IPS-18c (cell line): ENCODE measurements at regions not wholly inside any gene's neighbourhood (a gene's known extent, or its start where the extent isn't known, plus 50 kb on each side); places are given as distances from the start of the nearest gene placed in this dataset.

Experiments used
- H3K4me3 ChIP-seq: 2 replicates; pipeline ENCODE4 v1.7.0; 2013; ENCODE audit warnings: low read depth, mild to moderate bottlenecking, low read length, moderate library complexity; ENCODE audit not compliant: insufficient read depth
- H3K9me3 ChIP-seq: one replicate; pipeline ENCODE4 v1.6.1; 2013; ENCODE audit warnings: mild to moderate bottlenecking, low read length, moderate library complexity; ENCODE audit not compliant: control insufficient read depth, insufficient read depth

DNA sequence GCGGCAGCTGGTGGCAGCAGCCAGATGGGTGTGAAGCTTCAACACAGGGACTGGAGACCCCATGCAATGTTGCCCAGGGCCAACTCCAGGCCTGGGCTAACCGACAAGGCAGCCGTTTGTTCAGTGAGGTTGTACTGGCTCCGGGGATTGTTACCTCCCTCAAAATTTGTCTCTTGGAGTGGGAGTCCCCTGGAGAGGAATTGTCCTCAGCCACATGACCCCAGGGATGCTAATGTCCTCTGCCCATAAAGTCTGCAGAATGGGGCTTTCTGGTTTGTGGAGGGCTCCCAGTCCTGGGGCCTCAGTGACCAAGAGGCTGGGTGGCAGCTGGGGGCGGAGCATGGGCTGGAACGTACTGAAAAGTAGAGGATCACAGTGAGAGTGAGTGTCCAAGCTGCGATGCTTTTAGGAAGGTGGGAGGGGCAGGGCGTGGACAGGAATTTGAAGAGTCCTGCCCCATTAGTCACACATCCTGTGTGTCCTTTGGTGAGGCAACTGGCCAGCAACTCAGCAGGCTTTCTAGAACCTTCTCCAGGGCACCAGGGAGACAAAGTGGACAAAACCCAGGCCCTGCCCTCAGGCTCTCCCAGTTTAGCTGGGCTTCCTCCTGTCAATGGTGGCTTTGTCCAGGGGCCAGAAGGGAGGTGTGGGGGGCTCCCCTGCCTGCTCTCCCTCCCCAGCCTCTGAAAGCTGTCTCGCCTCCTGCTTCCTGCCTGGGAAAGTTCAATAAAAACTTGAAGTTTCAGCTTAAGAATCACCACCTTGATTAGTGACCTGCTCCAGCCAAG lies 114.0 kb downstream of the NSG2 start:
- no peak overlapping the region for H3K4me3 ChIP-seq
- H3K9me3 ChIP-seq: no peaks in the 10 kb centered on the region

DNA sequence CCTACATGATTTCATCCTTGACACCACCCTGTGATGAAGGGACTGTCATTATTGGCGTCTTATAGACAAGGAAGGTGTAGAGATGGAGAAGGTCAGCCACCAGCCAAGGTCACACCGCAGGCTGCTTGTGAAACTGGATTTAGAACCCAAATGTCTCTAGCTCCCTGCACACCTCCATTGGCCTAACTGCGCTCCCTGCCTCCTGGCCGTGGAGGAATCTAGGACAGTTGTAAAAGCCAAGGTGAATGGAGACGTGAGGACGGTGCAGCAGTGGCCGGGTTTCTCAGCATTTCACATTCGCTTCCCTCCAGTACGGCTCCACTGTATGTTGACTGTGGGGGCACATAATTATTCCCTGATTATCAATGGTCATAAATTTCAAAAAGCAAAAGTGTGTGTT lies 119.9 kb downstream of the NSG2 start:
- Histone ChIP-seq H3K4me3 (no peak overlapping the region), H3K9me3 (no peaks in the 10 kb centered on the region)

DNA sequence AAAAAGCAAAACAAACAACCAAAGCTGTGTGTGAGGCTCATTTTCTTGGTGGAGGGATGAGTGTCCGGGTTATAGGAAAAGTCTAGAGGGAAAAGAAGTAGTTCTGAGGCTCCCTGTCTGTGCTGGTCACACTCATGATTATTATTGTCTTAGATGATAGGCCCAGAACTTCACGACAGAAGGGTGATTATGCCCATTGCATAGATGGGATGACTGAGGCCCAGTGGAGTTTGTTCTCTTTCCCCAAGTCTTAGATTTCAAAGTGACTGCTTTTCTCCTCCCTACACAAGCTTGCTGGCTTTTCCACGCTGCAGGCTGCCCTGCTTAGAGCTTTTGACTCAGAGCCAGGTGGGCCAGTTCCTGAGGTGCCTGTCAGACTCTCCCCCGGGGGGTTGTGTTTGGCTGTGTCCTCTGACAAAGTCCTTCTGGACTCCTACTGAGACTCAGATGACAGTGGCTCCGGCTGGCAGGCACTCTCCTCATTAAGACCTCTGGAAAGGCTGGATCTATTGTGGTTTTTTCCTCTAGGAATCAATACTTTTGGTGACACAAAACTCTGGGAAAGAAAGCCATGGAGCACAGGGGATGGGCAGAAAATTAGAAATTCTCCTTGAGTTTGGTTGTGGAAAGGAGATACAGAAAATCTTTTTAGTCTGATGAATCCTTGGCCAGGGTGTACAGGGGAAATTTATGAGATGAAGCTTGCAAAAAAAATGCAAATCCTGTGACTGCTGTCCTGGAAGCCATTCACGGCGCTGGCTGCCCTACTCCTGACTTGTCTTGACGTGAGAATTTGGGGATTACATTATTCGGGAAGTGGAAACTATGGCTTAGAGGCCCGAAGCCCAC lies 120.9 kb downstream of the NSG2 start:
- no peak overlapping the region for H3K4me3 ChIP-seq
- no peaks in the 10 kb centered on the region for H3K9me3 ChIP-seq

DNA sequence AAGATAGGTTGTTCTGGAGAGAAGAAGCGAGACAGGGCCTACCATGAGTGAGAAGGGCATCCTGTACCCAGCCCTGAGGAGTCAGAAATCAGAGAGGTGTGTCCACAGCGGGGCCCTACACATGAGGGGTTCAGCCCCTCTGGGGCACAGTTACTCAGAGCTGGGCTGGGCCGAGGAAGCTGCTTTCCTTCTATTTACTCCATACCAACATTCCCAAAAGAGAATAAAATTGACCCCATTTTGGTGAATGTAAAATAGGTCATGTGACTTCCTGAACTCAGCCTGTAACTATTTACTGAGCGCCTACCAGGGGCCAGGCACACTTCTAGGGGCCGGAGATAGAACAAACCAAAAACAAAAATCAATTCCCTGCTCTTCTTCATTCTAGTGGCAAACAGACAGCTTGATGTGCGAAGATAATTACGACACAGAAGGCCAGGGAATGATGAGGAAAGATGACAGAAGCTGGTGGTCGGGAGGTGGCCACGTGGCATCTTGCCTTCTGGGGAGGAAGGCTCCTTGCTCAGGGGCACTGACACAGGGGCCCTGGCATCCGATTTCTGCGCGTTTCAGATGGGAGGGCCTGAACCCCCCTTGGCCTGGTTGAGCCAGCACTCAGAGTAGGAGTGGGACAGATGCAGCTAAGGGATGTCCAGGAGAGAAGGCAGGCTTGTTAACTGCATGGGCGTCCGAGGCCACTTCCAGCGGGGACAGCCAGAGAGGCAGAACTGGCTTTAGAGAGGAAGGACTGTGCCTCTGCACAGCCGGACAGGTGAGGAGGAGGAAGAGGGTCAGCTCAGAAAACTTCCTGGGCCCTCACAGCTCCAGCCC lies 121.8 kb downstream of the NSG2 start:
- Histone ChIP-seq H3K4me3 (no peak overlapping the region), H3K9me3 (no peaks in the 10 kb centered on the region)

DNA sequence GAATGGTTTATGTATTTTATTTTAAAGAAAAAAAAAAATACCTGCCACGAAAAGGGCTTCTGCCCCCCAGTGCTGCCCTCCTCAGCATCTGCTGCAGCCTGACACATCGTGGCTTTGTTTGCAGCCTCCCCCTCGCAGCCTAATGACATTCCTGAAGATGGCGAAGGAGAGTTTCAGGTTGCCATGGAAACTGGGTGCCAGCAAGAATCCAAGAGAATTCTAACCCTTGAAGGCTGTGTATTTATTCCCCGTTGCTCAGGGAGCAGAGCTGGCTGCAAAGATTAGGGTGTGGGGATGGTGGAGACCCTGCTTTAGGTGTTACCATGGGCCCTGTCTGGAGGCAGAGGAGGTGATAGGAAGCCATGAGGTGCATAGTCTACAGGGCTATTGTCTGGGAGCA lies 126.6 kb downstream of the NSG2 start:
- Histone ChIP-seq H3K4me3 (no peak overlapping the region), H3K9me3 (peaks cover 2% of the 10 kb centered on the region)

DNA sequence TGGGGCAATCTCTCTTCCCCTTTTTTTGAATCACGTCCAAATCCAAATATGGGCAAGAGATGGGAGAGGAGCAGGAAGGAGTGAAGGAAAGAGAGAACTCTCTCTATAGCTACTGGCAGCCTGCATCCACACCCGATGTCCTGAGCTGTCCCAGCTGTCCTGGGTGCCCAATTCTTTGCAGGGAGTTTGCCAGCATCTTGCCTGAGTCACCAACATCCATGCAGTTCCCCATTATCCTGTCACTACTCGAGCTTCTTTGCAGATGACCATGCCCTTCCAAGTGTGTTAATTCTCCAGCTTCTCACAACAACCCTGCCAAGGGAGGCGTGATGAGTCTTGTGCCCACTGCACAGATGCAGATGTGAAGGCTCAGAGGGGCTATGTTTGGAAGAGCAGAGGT lies 127.1 kb downstream of the NSG2 start:
- Histone ChIP-seq H3K4me3 (no peak overlapping the region), H3K9me3 (peaks cover 2% of the 10 kb centered on the region)

DNA sequence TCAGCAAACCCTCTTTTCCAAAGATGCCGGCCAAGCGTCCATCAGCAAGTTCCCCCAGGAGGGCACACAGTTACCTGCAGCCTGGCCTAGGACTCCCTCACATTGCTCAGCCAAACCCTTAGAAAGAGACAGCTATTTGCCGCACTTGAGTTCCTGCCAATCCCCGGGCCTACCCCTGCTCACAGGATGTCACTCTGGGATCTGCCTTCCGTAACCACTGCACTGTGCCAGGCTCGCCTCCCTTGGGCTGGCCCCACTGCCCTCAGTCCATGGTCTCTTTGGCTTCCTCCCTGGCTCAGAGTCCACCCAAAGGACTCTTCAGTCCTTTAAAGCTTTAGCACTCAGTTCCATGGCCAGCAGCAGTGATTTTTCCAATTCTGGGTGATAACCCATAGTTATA lies 128.3 kb downstream of the NSG2 start:
- Histone ChIP-seq H3K4me3 (no peak overlapping the region), H3K9me3 (peaks cover 2% of the 10 kb centered on the region)

DNA sequence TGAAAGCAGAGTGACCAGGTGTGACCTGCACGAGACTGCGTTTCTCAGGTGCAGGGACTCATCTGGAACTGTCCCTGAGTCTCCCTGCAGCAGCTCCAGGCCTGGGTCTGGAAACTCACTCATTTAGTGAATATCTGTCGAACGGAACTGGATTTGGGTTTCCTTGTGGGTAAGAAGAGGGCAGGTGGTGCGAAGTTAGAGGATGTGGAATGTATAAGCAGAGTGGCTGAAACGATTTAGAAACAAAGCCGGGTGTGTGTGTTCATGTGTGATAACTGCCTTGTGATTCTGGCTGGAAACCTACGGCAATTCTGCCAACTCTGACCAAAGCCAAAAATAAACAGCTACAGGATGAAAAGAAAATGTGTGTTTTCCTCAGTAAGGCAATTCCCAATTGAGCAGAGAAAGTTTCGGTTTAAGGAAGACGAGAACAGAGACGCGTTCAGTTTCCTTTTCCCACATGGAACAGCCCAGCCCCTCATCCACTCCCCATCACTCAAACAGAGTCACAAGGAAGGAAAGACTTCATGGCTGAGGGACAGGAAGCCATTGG lies 130.3 kb downstream of the NSG2 start:
- Histone ChIP-seq H3K9me3 (peaks cover 2% of the 10 kb centered on the region), H3K4me3 (no peak overlapping the region)

DNA sequence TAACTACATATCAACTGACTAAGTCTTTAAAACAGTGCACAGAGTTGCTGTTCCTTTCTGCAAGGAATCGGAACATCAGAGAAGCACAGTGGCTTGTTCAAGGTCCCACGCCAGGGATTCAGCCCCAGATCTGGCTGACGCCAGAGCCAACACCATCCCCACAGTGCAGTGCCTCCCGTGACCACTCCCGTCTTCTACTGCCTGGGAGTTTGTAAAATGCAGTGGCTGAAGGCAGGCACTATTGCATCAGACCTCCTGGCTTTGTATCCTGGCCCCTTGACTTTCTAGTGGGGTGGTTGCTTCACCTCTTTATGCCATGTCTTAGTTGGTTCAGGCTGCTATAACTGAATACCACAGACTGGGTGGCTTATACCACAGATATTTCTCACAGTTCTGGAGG lies 131.0 kb downstream of the NSG2 start:
- H3K4me3 ChIP-seq: no peak overlapping the region
- peaks cover 2% of the 10 kb centered on the region for H3K9me3 ChIP-seq

DNA sequence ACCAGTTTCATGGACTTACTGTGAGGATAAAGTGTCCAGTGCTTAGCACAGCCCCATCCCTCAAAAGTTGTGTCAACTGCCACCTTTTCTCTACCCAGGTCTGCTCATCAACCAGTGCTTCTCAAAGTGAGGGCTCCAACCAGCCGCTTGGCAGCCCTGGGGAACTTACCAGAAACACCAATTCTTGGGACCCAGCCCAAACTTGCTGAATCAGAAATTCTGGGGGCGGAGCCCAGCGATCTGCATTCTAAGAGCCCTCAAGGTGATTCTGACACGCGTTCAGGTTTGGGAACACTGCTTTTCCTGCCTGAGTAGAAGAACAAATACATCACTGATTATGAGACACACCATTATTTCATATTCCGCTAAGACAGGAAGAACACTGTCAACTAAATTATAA lies 132.0 kb downstream of the NSG2 start:
- peaks cover 2% of the 10 kb centered on the region for H3K9me3 ChIP-seq
- H3K4me3 ChIP-seq: no peak overlapping the region

DNA sequence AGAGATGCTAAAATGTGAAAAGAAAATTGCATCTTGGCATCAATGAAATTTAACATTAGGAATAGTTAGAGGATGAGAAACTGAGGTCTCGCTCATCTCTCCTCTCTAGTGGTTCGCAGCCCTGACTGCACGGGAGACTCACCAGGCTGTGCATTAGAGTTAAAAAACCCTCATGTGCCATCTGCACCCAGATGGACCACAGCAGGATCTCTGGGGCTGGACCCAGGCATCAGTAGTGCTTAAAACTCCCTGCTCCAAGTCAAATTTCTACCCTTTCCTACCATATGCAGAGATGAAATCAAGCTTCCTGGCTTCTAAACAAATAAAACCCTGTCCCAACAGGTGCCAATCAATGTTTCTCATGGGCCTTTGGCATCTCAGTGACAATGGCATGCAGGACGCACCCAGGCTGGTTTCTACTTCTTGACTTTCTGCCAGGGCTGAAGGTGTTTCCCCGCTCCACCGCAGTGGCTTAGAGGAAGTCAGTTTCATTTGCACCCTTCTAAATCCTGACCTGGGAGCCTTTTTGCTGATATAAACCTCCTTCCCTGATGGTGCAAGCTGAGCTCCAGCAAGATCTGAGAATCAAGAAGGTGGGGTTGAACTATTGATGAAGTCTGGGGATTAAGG lies 132.6 kb downstream of the NSG2 start:
- H3K4me3 ChIP-seq: no peak overlapping the region
- peaks cover 2% of the 10 kb centered on the region for H3K9me3 ChIP-seq

DNA sequence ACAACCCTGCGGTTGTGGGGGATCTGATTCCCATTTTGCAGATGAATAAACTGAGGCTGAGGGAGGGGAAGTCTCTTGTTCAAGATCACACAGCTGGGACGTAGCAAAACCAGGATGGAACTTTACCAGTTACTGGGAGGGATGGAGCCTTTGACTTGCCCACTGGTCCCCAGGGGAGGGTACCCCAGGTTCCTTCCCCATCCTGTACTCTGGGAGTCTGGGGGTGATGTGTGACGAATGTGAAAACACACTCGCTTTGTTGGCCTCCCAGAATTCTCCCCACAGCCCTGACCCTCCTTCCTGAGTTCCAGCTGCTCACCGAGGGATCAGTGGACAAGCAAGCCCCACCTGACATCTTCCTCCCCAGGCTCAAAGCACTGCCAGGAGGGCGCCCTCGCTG lies 135.1 kb downstream of the NSG2 start:
- Histone ChIP-seq H3K9me3 (no peaks in the 10 kb centered on the region), H3K4me3 (no peak overlapping the region)

DNA sequence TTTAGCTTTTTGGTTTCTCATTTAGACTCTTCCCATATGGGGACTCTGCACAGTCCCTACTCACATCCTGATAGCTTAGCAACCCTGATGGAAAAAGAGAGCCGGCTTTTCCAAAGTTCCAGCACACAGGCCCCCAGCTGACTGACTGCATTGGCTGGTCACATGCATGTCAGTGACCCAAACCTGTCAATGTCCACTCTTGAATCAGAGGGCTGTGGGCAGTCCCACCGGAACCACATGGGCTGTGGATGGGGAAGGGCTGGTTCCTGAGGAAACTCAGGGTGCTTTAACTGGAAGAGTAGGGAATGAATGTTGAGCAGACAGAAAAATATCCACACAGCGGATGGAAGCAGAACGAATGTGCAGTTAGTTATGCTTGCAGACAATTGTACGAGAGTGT lies 136.6 kb downstream of the NSG2 start:
- Histone ChIP-seq H3K9me3 (no peaks in the 10 kb centered on the region), H3K4me3 (no peak overlapping the region)

DNA sequence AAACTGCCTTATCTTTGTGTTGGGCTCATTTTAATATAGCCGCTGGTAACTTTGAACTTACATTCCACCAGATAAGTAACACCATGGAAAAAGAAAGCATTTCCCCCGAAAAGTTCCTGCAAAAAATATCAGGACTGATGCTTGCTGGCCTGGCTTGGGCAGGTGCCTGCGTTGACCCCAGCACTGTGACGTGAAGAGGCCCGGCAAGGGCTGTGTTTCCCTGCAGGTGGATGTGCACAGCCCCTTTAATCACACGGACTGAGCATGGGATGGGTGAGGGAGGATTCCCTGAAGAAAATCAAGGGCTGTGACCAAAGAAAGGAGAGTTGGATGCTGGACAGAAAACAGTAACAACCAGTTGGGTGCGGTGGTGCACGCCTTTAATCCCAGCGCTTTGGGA lies 138.2 kb downstream of the NSG2 start:
- H3K4me3 ChIP-seq: no peak overlapping the region
- H3K9me3 ChIP-seq: no peaks in the 10 kb centered on the region

DNA sequence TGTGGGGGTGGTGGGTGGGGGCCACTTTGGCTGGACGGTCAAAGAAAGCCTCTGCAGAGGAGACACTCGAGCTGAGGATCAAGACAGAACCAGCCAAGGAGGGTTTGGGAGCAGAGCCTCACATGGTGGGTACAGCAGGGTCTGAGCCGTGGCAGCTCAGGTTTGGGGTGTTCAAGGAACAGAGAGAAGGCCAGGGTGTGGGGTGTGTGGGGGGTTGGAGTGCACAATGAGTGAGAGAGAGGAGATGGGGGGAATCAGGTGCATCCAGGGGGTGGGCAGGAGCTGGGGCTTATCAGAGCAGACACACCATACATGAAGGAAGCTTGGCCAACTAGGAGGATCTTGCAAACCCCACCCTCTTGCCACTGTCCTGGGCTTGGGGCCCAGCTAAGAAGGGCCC lies 140.0 kb downstream of the NSG2 start:
- H3K4me3 ChIP-seq: no peak overlapping the region
- H3K9me3 ChIP-seq: no peaks in the 10 kb centered on the region

DNA sequence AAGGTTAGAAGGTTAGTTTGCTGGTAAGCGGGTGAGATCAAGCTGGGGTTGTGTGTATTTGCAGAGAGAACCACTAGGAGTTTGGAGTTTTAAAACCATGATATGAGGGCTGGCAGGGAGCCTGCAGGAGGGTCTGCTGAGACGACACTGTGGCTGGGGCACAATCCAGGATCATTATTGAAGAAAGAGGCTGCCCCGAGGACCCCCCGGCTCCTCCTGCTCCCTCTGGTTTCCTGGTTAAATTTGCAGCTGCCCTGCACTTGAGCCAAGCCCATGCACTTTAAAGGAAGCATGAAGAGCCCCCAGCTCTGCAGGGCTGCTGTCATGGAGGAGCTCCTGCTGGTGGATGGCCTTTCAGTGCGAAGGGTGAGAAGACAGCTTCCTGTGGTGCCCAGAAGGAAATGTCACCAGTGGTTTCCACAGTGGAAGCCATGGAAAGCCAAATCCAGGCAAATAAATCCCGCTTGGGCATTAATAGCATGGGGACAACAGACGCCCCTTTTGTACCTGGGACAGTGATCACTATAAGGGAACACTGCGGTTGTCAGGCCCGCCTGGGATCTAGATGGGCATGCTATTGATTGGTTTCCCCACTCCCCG lies 140.7 kb downstream of the NSG2 start:
- Histone ChIP-seq H3K4me3 (no peak overlapping the region), H3K9me3 (no peaks in the 10 kb centered on the region)

DNA sequence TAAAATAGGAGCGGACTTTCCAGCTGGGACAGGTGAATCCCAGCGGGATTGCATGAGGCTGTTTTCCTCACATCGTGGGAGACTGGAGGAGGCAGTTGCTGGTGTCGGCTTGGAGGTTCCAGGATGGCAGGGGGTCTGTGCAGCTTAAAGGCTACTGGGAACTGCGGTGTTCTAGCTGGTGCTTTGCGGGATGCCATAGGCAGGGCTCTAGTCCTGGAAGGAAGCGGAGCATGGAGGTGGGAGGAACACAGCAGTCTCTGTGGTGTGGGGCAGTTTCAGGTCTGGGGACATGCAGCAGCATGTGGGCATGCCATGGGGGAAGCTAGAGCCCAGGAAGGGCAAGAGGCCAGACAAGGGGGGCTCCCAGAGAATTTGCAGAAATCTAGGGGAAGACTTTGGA lies 141.5 kb downstream of the NSG2 start:
- Histone ChIP-seq H3K4me3 (no peak overlapping the region), H3K9me3 (no peaks in the 10 kb centered on the region)
